Bronchial epithelial cell (primary cell): ENCODE measurements at regions not wholly inside any gene's neighbourhood (a gene's known extent, or its start where the extent isn't known, plus 50 kb on each side); places are given as distances from the start of the nearest gene placed in this dataset.
"Not testable (repeated sequence)": the region's sequence is repeated elsewhere in the genome, so short reads cannot be mapped to it uniquely, and the experiment has no call there.

Experiments used
- DNase-seq: peaks from one replicate; pipeline ENCODE4 v3.0.0-alpha.2; 2010; ENCODE audit warnings: low read depth
- FAIRE-seq: peaks from 2 replicates; lab custom pipeline; 2011; peaks lifted over from hg19 to GRCh38; lab: Jason Lieb, UNC
- H3K27me3 ChIP-seq: 2 replicates; pipeline ENCODE4 v1.5.1; 2011; ENCODE audit warnings: low read length; ENCODE audit not compliant: control insufficient read depth, insufficient read depth
- H3K36me3 ChIP-seq: 2 replicates; pipeline ENCODE4 v1.5.1; 2011; ENCODE audit warnings: low read length; ENCODE audit not compliant: control insufficient read depth, insufficient read depth
- H3K4me3 ChIP-seq: 2 replicates; pipeline ENCODE4 v1.5.1; 2011; ENCODE audit warnings: mild to moderate bottlenecking, low read depth, low read length, control low read depth
- CTCF ChIP-seq: IDR thresholded peaks from 2 replicates; pipeline ENCODE4 v1.5.1; 2011; ENCODE audit warnings: mild to moderate bottlenecking, moderate library complexity, low read length, control low read depth, inconsistent platforms; ENCODE audit not compliant: insufficient read depth, severe bottlenecking

GRCh38 chr4:186982160-186982559, 258.5 kb upstream of the FAT1 start:
- Histone ChIP-seq H3K36me3 (no peaks in the 10 kb centered on the region), H3K4me3 (no peak overlapping the region), H3K27me3 (no peaks in the 10 kb centered on the region)
- no peak for TF ChIP-seq CTCF
- FAIRE-seq (peak; percentile 36), DNase-seq (no peak)

GRCh38 chr4:186984105-186984644, 260.5 kb upstream of the FAT1 start:
- no peak for TF ChIP-seq CTCF
- Histone ChIP-seq H3K27me3 (no peaks in the 10 kb centered on the region), H3K4me3 (no peak overlapping the region), H3K36me3 (no peaks in the 10 kb centered on the region)
- DNase-seq (no peak), FAIRE-seq (no peak)

GRCh38 chr4:186999686-187000085, 276.0 kb upstream of the FAT1 start:
- FAIRE-seq (no peak), DNase-seq (no peak)
- Histone ChIP-seq H3K36me3 (no peaks in the 10 kb centered on the region), H3K4me3 (no peak overlapping the region), H3K27me3 (no peaks in the 10 kb centered on the region)
- no peak for TF ChIP-seq CTCF

- FAIRE-seq (no peak), DNase-seq (no peak)
- Histone ChIP-seq H3K27me3 (no peaks in the 10 kb centered on the region), H3K36me3 (no peaks in the 10 kb centered on the region), H3K4me3 (no peak overlapping the region)
- no peak for TF ChIP-seq CTCF
Measured at GRCh38 chr4:187000281-187000680, 276.6 kb upstream of the FAT1 start.

GRCh38 chr4:187002133-187002532, 278.5 kb upstream of the FAT1 start:
- not testable (repeated sequence) for H3K4me3 ChIP-seq, FAIRE-seq, H3K36me3 ChIP-seq, DNase-seq, H3K27me3 ChIP-seq

- FAIRE-seq (no peak), DNase-seq (no peak)
- Histone ChIP-seq H3K27me3 (no peaks in the 10 kb centered on the region), H3K36me3 (no peaks in the 10 kb centered on the region), H3K4me3 (no peak overlapping the region)
- TF ChIP-seq CTCF: no peak
Measured at GRCh38 chr4:187004628-187005027, 281.0 kb upstream of the FAT1 start.
